ENCODE measurements at regions not wholly inside any gene's neighbourhood (a gene's known extent, or its start where the extent isn't known, plus 50 kb on each side); places are given as distances from the start of the nearest gene placed in this dataset.

- in situ Hi-C loops (cut with MboI; ENCODE audit: low pct_ligation_motif_present in 1 of 4, low pct_unique_long_range_greater_than_20kb in 1 of 4, low sequenced_read_pairs in 3 of 4) (no loop called here), intact Hi-C loops (cut with DNase I; ENCODE audit: low total_unique reads) (no loop called here)
- no peaks in the 10 kb centered on the region for H3K4me1 ChIP-seq
- no peaks in the 10 kb centered on the region for H3K36me3 ChIP-seq
- no peak overlapping the region for H3K4me3 ChIP-seq
- 91 to 100% methylated on average over 3 to 5 of the region's 5 CpGs for WGBS, 2 donors (ENCODE audit: low coverage in 1 of 2)
- DNase-seq, result no peak
- H3K27ac ChIP-seq, result no peak overlapping the region
- H3K9me3 ChIP-seq, result no peaks in the 10 kb centered on the region
- no peaks in the 10 kb centered on the region for H3K27me3 ChIP-seq
- TF ChIP-seq POLR2A (IDR thresholded peaks at IDR 0.05), result no peak
- TF ChIP-seq CTCF (IDR thresholded peaks at IDR 0.05), result no peak
- no peak for TF ChIP-seq POLR2AphosphoS5 (IDR thresholded peaks at IDR 0.05)
- no peak for TF ChIP-seq EP300 (IDR thresholded peaks at IDR 0.05; ENCODE audit: low read depth)
These were observed 184.6 kb downstream of the ACTL7B start for GRCh38 chr9:108671176-108671575.

- H3K9me3 ChIP-seq, result no peaks in the 10 kb centered on the region
- H3K27ac ChIP-seq, result no peak overlapping the region
- no peaks in the 10 kb centered on the region for H3K27me3 ChIP-seq
- WGBS, 2 donors (ENCODE audit: low coverage in 1 of 2), result 10 to 25% methylated on average over 3 to 4 of the region's 4 CpGs
- H3K4me3 ChIP-seq, result no peak overlapping the region
- no peaks in the 10 kb centered on the region for H3K36me3 ChIP-seq
- intact Hi-C loops (cut with DNase I; ENCODE audit: low total_unique reads), result no loop called here
- in situ Hi-C loops (cut with MboI; ENCODE audit: low pct_ligation_motif_present in 1 of 4, low pct_unique_long_range_greater_than_20kb in 1 of 4, low sequenced_read_pairs in 3 of 4), result no loop called here
- peaks cover 0 to 3% (median 0%) of the 10 kb centered on the region in 4 donors for H3K4me1 ChIP-seq
- no peak for DNase-seq
- TF ChIP-seq POLR2AphosphoS5 (IDR thresholded peaks at IDR 0.05) (no peak), CTCF (IDR thresholded peaks at IDR 0.05) (no peak), EP300 (IDR thresholded peaks at IDR 0.05; ENCODE audit: low read depth) (no peak), POLR2A (IDR thresholded peaks at IDR 0.05) (no peak)
These were observed 186.8 kb downstream of the ACTL7B start for GRCh38 chr9:108668938-108669335.

GRCh38 chr9:108668191-108668937 is 187.4 kb downstream of the ACTL7B start:
- no peaks in the 10 kb centered on the region for H3K36me3 ChIP-seq
- H3K4me3 ChIP-seq, result no peak overlapping the region
- H3K4me1 ChIP-seq, result peaks cover 0 to 3% (median 0%) of the 10 kb centered on the region in 4 donors
- TF ChIP-seq CTCF (IDR thresholded peaks at IDR 0.05) (no peak), EP300 (IDR thresholded peaks at IDR 0.05; ENCODE audit: low read depth) (no peak), POLR2AphosphoS5 (IDR thresholded peaks at IDR 0.05) (no peak)
- 29 to 75% methylated on average over 1 to 5 of the region's 5 CpGs for WGBS, 2 donors (ENCODE audit: low coverage in 1 of 2)
- in situ Hi-C loops (cut with MboI; ENCODE audit: low pct_ligation_motif_present in 1 of 4, low pct_unique_long_range_greater_than_20kb in 1 of 4, low sequenced_read_pairs in 3 of 4), result no loop called here
- H3K9me3 ChIP-seq, result no peaks in the 10 kb centered on the region
- DNase-seq, result no peak
- no peaks in the 10 kb centered on the region for H3K27me3 ChIP-seq
- intact Hi-C loops (cut with DNase I; ENCODE audit: low total_unique reads), result no loop called here
- H3K27ac ChIP-seq, result no peak overlapping the region

- TF ChIP-seq CTCF (IDR thresholded peaks at IDR 0.05) (no peak), POLR2A (IDR thresholded peaks at IDR 0.05) (no peak), EP300 (IDR thresholded peaks at IDR 0.05; ENCODE audit: low read depth) (no peak), POLR2AphosphoS5 (IDR thresholded peaks at IDR 0.05) (no peak)
- intact Hi-C loops (cut with DNase I; ENCODE audit: low total_unique reads), result no loop called here
- in situ Hi-C loops (cut with MboI; ENCODE audit: low pct_ligation_motif_present in 1 of 4, low pct_unique_long_range_greater_than_20kb in 1 of 4, low sequenced_read_pairs in 3 of 4), result no loop called here
- WGBS, 2 donors (ENCODE audit: low coverage in 1 of 2), result 69 to 81% methylated on average over 2 to 3 of the region's 3 CpGs
- H3K4me3 ChIP-seq, result no peak overlapping the region
- H3K36me3 ChIP-seq, result no peaks in the 10 kb centered on the region
- H3K9me3 ChIP-seq, result no peaks in the 10 kb centered on the region
- H3K4me1 ChIP-seq, result peaks cover 0 to 3% (median 0%) of the 10 kb centered on the region in 4 donors
- no peaks in the 10 kb centered on the region for H3K27me3 ChIP-seq
- H3K27ac ChIP-seq, result no peak overlapping the region
- DNase-seq, result no peak
These were observed 189.5 kb downstream of the ACTL7B start for GRCh38 chr9:108666240-108666784.

All from transverse colon (tissue), 4 donors.